HCT116 (cell line): ENCODE measurements at regions not wholly inside any gene's neighbourhood (a gene's known extent, or its start where the extent isn't known, plus 50 kb on each side); places are given as distances from the start of the nearest gene placed in this dataset.

Experiments
- ATAC-seq: fragments of 200-7000 bp; cut with Tn5 transposase; 2 replicates; pipeline ENCODE4 v1.9.1; 2020; ENCODE audit warnings: mild to moderate bottlenecking, moderate library complexity
- BruUV-seq: library from RNA; stranded (reverse); fragments of 400-500 nt; replicated peaks from 2 replicates; lab custom pipeline; 2021; lab: Mats Ljungman, UMichigan
- CTCF ChIA-PET: fragments of 300-600 bp; sonication (Branson Sonifier 250); formaldehyde crosslinking; loops from one replicate; lab custom pipeline; 2021; ENCODE audit warnings: antibody characterized with exemption; lab: Charles Lee
- POLR2A ChIA-PET: fragments of 300-600, 350-600 bp; sonication (Branson Sonifier 250); formaldehyde crosslinking; loops from one replicate; lab custom pipeline; 2021; ENCODE audit warnings: antibody characterized with exemption; lab: Charles Lee
- RAD21 ChIA-PET, 2 experiments: fragments of 300-600 bp; sonication (Branson Sonifier 250); formaldehyde crosslinking; loops; one replicate each; lab custom pipeline; 2023; ENCODE audit warnings: low total read pairs in 2 of 2; ENCODE audit not compliant: uncharacterized antibody in 2 of 2, unreplicated experiment in 2 of 2, low non-redundant PET in 1 of 2; lab: Charles Lee
- DNase-seq: peaks from one replicate; pipeline ENCODE4 v3.0.0-alpha.2; 2010; ENCODE audit warnings: low read depth, low spot score
- H2AFZ ChIP-seq: fragments of 200-600 bp; shearing (Covaris generic), sonication (generic); 2 replicates; pipeline ENCODE4 v1.6.1; 2017; ENCODE audit warnings: low read depth, mixed run types, mixed read lengths, antibody characterized with exemption, low read length; ENCODE audit not compliant: poor library complexity, severe bottlenecking
- H3K27ac ChIP-seq: 2 replicates; pipeline ENCODE4 v1.5.1; 2012; ENCODE audit warnings: low read depth, low read length
- H3K27me3 ChIP-seq: fragments of 200-600 bp; sonication (generic); 2 replicates; pipeline ENCODE4 v1.6.1; 2016; ENCODE audit warnings: mixed run types, low read length, mixed read lengths; ENCODE audit not compliant: insufficient read depth
- H3K36me3 ChIP-seq, 2 experiments: fragments of 200-500 bp in 1 of 2; fragments of 200-600 bp in 1 of 2; sonication (Bioruptor generic) in 1 of 2; sonication (generic) in 1 of 2; 2 replicates each; pipeline versions ENCODE4 v1.5.1 to v1.6.1; 2014 to 2016; ENCODE audit warnings: low read length in 2 of 2, inconsistent platforms in 1 of 2, mixed read lengths in 1 of 2, mixed run types in 1 of 2; ENCODE audit not compliant: insufficient read depth in 2 of 2, control insufficient read depth in 1 of 2
- H3K4me1 ChIP-seq, 2 experiments: fragments of 200-600 bp in 1 of 2; sonication (generic) in 1 of 2; 2 replicates each; pipeline versions ENCODE4 v1.5.1 to v1.6.1; 2012 to 2017; ENCODE audit warnings: low read length in 2 of 2, inconsistent platforms in 1 of 2, mild to moderate bottlenecking in 1 of 2, mixed read lengths in 1 of 2, mixed run types in 1 of 2, moderate library complexity in 1 of 2; ENCODE audit not compliant: insufficient read depth in 2 of 2, control insufficient read depth in 1 of 2
- H3K4me2 ChIP-seq: fragments of 200-600 bp; sonication (generic); 2 replicates; pipeline ENCODE4 v1.6.1; 2017; ENCODE audit warnings: mixed run types, low read length, mixed read lengths
- H3K4me3 ChIP-seq, 2 experiments: fragments of 200-600 bp in 1 of 2; sonication (generic) in 1 of 2; replicated peaks in 1 of 2; 2 replicates each; pipeline ENCODE4 v1.5.1; 2011 to 2016; ENCODE audit warnings: low read length in 2 of 2, control low read depth in 1 of 2, low read depth in 1 of 2, mild to moderate bottlenecking in 1 of 2, mixed read lengths in 1 of 2, mixed run types in 1 of 2
- H3K79me2 ChIP-seq: fragments of 200-600 bp; sonication (generic); 2 replicates; pipeline ENCODE4 v1.6.1; 2017; ENCODE audit warnings: mild to moderate bottlenecking, mixed run types, low read length, moderate library complexity, mixed read lengths; ENCODE audit not compliant: insufficient read depth
- H3K9ac ChIP-seq: fragments of 200-600 bp; sonication (generic); 2 replicates; pipeline ENCODE4 v1.6.1; 2016; ENCODE audit warnings: low read length, mixed read lengths
- H3K9me2 ChIP-seq: fragments of 200-600 bp; sonication (generic), shearing (Covaris generic); 2 replicates; pipeline ENCODE4 v1.6.1; 2017; ENCODE audit warnings: mixed run types, mild to moderate bottlenecking, moderate library complexity; ENCODE audit not compliant: insufficient read depth
- H3K9me3 ChIP-seq, 2 experiments: fragments of 200-500 bp in 1 of 2; fragments of 200-600 bp in 1 of 2; sonication (Bioruptor generic) in 1 of 2; sonication (generic) in 1 of 2; 2 replicates each; pipeline ENCODE4 v1.6.1; 2014 to 2017; ENCODE audit warnings: low read length in 2 of 2, mixed read lengths in 2 of 2, inconsistent platforms in 1 of 2, low read depth in 1 of 2, mild to moderate bottlenecking in 1 of 2, mixed run types in 1 of 2, moderate library complexity in 1 of 2; ENCODE audit not compliant: control insufficient read depth in 1 of 2, insufficient read depth in 1 of 2
- H4K20me1 ChIP-seq: fragments of 200-600 bp; sonication (generic), shearing (Covaris generic); 2 replicates; pipeline ENCODE4 v1.6.1; 2017; ENCODE audit warnings: mixed run types, mild to moderate bottlenecking, moderate library complexity; ENCODE audit not compliant: insufficient read depth
- CEBPB ChIP-seq: IDR thresholded peaks from 2 replicates; pipeline ENCODE4 v1.6.1; 2012; ENCODE audit warnings: low read depth
- EGR1 ChIP-seq: IDR thresholded peaks from 2 replicates; pipeline ENCODE4 v1.6.1; 2012; ENCODE audit warnings: low read depth
- ELF1 ChIP-seq: IDR thresholded peaks from 2 replicates; pipeline ENCODE4 v1.6.1; 2012; ENCODE audit warnings: low read depth, borderline replicate concordance
- EZH2 ChIP-seq: fragments of 200-600 bp; sonication (generic); IDR thresholded peaks from 2 replicates; pipeline ENCODE4 v1.6.1; 2017; ENCODE audit warnings: antibody characterized with exemption, mixed run types
- EZH2phosphoT487 ChIP-seq: fragments of 200-600 bp; IDR thresholded peaks from 2 replicates; pipeline ENCODE4 v1.6.1; 2018; ENCODE audit warnings: antibody characterized with exemption, borderline replicate concordance
- FOSL1 ChIP-seq: IDR thresholded peaks from 2 replicates; pipeline ENCODE4 v1.6.1; 2012; ENCODE audit warnings: low read depth
- JUND ChIP-seq: IDR thresholded peaks from 2 replicates; pipeline ENCODE4 v1.6.1; 2012
- RAD21 ChIP-seq: IDR thresholded peaks from 2 replicates; pipeline ENCODE4 v1.6.1; 2012; ENCODE audit warnings: low read depth, mild to moderate bottlenecking
- SIN3A ChIP-seq: IDR thresholded peaks from 2 replicates; pipeline ENCODE4 v1.6.1; 2012; ENCODE audit warnings: low read depth
- SP1 ChIP-seq: IDR thresholded peaks from 2 replicates; pipeline ENCODE4 v1.6.1; 2012; ENCODE audit warnings: low read depth
- TCF7L2 ChIP-seq: IDR thresholded peaks from 2 replicates; pipeline ENCODE4 v1.7.0; 2011; ENCODE audit warnings: borderline replicate concordance, inconsistent platforms; ENCODE audit not compliant: insufficient read depth, insufficient read length; ENCODE audit errors: extremely low read depth
- YY1 ChIP-seq: IDR thresholded peaks from 2 replicates; pipeline ENCODE4 v1.6.1; 2011; ENCODE audit warnings: low read length, low read depth, moderate library complexity, mild to moderate bottlenecking; ENCODE audit not compliant: insufficient replicate concordance; ENCODE audit errors: extremely low read depth
- ZFX ChIP-seq: fragments of 450-650 bp; IDR thresholded peaks from 2 replicates; pipeline ENCODE4 v1.6.1; 2017
- intact Hi-C: fragments of 100-400 bp; cut with micrococcal nuclease; formaldehyde crosslinking; loops from 2 replicates; pipeline ENCODE4 v1.10.0; 2022
- TF ChIP-seq, protein P1 (sequence below), 3 experiments: fragments of 200-600 bp in 1 of 3; sonication (generic) in 1 of 3; IDR thresholded peaks in 2 of 3; conservative IDR thresholded peaks in 1 of 3; 2 replicates each; pipeline ENCODE4 v1.5.1; 2012 to 2017; ENCODE audit warnings: low read depth in 2 of 3, low read length in 2 of 3, antibody characterized with exemption in 1 of 3, borderline replicate concordance in 1 of 3, control low read depth in 1 of 3, mild to moderate bottlenecking in 1 of 3, mixed read lengths in 1 of 3, mixed run types in 1 of 3, moderate library complexity in 1 of 3; ENCODE audit not compliant: insufficient read depth in 1 of 3
- TF ChIP-seq, protein P2 (sequence below): IDR thresholded peaks from 2 replicates; pipeline ENCODE4 v1.6.1; 2012; ENCODE audit warnings: low read depth
- TF ChIP-seq, protein P3 (sequence below): IDR thresholded peaks from 2 replicates; pipeline ENCODE4 v1.6.1; 2012

DNA sequence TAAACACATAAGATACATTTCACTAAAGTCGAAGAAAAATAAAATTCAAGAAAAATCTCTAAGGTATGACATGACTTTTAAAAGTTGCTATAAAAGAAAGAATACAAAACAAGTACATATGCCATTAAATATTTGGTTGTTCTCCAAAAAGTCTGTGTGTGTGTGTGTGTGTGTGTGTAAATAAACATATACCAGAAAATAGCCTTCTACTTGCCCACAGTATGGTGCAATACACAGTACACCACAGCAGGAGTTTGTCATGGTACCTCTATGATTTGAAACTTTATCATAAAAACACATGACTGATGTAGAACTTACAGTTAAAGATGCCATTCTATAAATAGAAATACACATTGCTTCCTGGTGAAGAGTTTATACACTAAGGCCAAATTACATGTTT lies 692.7 kb upstream of the MGAT4C start (continued):
- TF ChIP-seq, protein P1, sequence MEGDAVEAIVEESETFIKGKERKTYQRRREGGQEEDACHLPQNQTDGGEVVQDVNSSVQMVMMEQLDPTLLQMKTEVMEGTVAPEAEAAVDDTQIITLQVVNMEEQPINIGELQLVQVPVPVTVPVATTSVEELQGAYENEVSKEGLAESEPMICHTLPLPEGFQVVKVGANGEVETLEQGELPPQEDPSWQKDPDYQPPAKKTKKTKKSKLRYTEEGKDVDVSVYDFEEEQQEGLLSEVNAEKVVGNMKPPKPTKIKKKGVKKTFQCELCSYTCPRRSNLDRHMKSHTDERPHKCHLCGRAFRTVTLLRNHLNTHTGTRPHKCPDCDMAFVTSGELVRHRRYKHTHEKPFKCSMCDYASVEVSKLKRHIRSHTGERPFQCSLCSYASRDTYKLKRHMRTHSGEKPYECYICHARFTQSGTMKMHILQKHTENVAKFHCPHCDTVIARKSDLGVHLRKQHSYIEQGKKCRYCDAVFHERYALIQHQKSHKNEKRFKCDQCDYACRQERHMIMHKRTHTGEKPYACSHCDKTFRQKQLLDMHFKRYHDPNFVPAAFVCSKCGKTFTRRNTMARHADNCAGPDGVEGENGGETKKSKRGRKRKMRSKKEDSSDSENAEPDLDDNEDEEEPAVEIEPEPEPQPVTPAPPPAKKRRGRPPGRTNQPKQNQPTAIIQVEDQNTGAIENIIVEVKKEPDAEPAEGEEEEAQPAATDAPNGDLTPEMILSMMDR (IDR thresholded peaks at IDR 0.05 in 2 of 3, conservative IDR thresholded peaks at IDR 0.05 in 1 of 3; ENCODE audit: borderline replicate concordance in 1 of 3, insufficient read depth in 1 of 3, low read depth in 2 of 3, low read length in 2 of 3) = no peak
- TF ChIP-seq EZH2phosphoT487 = no peak
- no peak for TF ChIP-seq JUND

DNA sequence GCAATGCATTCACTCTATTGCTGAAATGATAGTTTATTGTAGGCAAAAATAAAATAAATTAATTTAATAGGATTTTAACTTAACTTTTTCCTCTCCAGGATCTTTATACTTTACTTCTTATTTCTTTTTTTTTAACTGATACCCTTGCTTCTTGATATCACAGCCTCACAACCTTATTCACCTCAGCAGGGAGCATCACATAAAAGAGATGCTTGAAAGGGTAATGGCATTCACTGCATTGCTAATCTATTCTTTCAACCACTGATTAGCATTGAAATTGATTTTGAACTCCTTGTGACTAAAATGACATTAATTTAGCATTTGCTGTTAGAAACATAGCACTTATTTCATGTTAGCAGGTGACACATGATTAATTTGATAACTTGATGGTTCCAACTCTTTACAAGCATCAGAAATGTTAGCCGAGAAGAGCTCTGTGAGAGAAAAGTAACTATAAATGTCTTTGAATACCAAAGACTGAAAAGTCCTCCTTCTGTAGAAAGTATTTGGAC lies 689.5 kb upstream of the MGAT4C start:
- POLR2A ChIA-PET = no interaction called here
- no TSS peak for BruUV-seq
- Histone ChIP-seq H3K9ac (no peak overlapping the region), H3K36me3 (no peaks in the 10 kb centered on the region), H2AFZ (no peak overlapping the region), H3K9me3 (no peaks in the 10 kb centered on the region), H3K4me2 (no peak overlapping the region), H3K4me3 (no peak overlapping the region), H3K27me3 (no peaks in the 10 kb centered on the region), H3K4me1 (no peaks in the 10 kb centered on the region), H3K27ac (no peak overlapping the region), H3K9me2 (no peaks in the 10 kb centered on the region), H3K79me2 (no peaks in the 10 kb centered on the region), H4K20me1 (no peaks in the 10 kb centered on the region)
- DNase-seq = no peak
- intact Hi-C loops = no loop called here
- CTCF ChIA-PET = no interaction called here
- no peak for ATAC-seq
- TF ChIP-seq, protein P1 (IDR thresholded peaks at IDR 0.05 in 2 of 3, conservative IDR thresholded peaks at IDR 0.05 in 1 of 3; ENCODE audit: borderline replicate concordance in 1 of 3, insufficient read depth in 1 of 3, low read depth in 2 of 3, low read length in 2 of 3) = no peak
- no peak for TF ChIP-seq EGR1
- TF ChIP-seq EZH2phosphoT487 = no peak
- no peak for TF ChIP-seq TCF7L2
- TF ChIP-seq RAD21 = no peak
- no peak for TF ChIP-seq EZH2
- TF ChIP-seq, protein P2, sequence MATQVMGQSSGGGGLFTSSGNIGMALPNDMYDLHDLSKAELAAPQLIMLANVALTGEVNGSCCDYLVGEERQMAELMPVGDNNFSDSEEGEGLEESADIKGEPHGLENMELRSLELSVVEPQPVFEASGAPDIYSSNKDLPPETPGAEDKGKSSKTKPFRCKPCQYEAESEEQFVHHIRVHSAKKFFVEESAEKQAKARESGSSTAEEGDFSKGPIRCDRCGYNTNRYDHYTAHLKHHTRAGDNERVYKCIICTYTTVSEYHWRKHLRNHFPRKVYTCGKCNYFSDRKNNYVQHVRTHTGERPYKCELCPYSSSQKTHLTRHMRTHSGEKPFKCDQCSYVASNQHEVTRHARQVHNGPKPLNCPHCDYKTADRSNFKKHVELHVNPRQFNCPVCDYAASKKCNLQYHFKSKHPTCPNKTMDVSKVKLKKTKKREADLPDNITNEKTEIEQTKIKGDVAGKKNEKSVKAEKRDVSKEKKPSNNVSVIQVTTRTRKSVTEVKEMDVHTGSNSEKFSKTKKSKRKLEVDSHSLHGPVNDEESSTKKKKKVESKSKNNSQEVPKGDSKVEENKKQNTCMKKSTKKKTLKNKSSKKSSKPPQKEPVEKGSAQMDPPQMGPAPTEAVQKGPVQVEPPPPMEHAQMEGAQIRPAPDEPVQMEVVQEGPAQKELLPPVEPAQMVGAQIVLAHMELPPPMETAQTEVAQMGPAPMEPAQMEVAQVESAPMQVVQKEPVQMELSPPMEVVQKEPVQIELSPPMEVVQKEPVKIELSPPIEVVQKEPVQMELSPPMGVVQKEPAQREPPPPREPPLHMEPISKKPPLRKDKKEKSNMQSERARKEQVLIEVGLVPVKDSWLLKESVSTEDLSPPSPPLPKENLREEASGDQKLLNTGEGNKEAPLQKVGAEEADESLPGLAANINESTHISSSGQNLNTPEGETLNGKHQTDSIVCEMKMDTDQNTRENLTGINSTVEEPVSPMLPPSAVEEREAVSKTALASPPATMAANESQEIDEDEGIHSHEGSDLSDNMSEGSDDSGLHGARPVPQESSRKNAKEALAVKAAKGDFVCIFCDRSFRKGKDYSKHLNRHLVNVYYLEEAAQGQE = no peak
- no peak for TF ChIP-seq JUND
- TF ChIP-seq SIN3A = no peak
- no peak for TF ChIP-seq YY1
- no peak for TF ChIP-seq CEBPB
- no peak for TF ChIP-seq FOSL1
- TF ChIP-seq, protein P3, sequence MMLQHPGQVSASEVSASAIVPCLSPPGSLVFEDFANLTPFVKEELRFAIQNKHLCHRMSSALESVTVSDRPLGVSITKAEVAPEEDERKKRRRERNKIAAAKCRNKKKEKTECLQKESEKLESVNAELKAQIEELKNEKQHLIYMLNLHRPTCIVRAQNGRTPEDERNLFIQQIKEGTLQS = no peak
- no peak for TF ChIP-seq SP1
- TF ChIP-seq ZFX = no peak
- no peak for TF ChIP-seq ELF1
- RAD21 ChIA-PET = no interaction called here
